ENCODE measurements at regions not wholly inside any gene's neighbourhood (a gene's known extent, or its start where the extent isn't known, plus 50 kb on each side); places are given as distances from the start of the nearest gene placed in this dataset.
"Not testable (repeated sequence)": the region's sequence is repeated elsewhere in the genome, so short reads cannot be mapped to it uniquely, and the experiment has no call there.

DNA sequence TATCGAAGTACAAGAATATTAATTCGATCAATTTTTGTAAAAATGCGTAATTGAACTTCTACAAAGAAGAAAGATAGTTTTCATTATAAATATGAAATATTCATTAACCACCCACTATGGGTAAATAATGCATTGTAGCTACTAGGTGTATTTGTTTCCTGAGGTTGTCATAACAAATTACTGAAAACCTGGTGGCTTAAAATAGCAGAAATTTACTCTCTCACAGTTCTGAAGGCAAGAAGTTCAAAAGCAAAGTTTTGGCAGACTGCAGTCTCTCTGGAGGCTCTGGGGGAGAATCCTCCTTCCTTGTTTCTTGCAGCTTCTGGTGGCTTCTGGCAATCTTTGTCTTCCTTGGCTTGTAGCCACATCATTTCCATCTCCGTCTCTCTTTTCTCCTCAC is 99.2 kb upstream of the MIR17HG start:
- H3K4me3 Mint-ChIP-seq: no peak overlapping the region
- DNase-seq: no peak
- peaks cover 8% of the 10 kb centered on the region for H3K27me3 Mint-ChIP-seq
- no peak overlapping the region for H3K27ac Mint-ChIP-seq
- no peaks in the 10 kb centered on the region for H3K4me1 Mint-ChIP-seq
- no peaks in the 10 kb centered on the region for H3K9me3 Mint-ChIP-seq
- no peaks in the 10 kb centered on the region for H3K36me3 Mint-ChIP-seq

GRCh38 chr13:91249370-91249769 is 98.1 kb upstream of the MIR17HG start:
- H3K4me3 Mint-ChIP-seq: no peak overlapping the region
- H3K4me1 Mint-ChIP-seq: no peaks in the 10 kb centered on the region
- H3K27ac Mint-ChIP-seq: no peak overlapping the region
- peaks cover 8% of the 10 kb centered on the region for H3K27me3 Mint-ChIP-seq
- DNase-seq: no peak
- H3K36me3 Mint-ChIP-seq: no peaks in the 10 kb centered on the region
- no peaks in the 10 kb centered on the region for H3K9me3 Mint-ChIP-seq

- H3K27me3 Mint-ChIP-seq: peaks cover 8% of the 10 kb centered on the region
- no peak overlapping the region for H3K27ac Mint-ChIP-seq
- no peak overlapping the region for H3K4me3 Mint-ChIP-seq
- DNase-seq: no peak
- no peaks in the 10 kb centered on the region for H3K4me1 Mint-ChIP-seq
- no peaks in the 10 kb centered on the region for H3K36me3 Mint-ChIP-seq
- H3K9me3 Mint-ChIP-seq: no peaks in the 10 kb centered on the region
Observed at GRCh38 chr13:91249861-91250260, 97.6 kb upstream of the MIR17HG start.

GRCh38 chr13:91251573-91251972 is 95.9 kb upstream of the MIR17HG start:
- not testable (repeated sequence) for H3K9me3 Mint-ChIP-seq, H3K4me1 Mint-ChIP-seq, H3K36me3 Mint-ChIP-seq, H3K27me3 Mint-ChIP-seq, H3K4me3 Mint-ChIP-seq, DNase-seq, H3K27ac Mint-ChIP-seq

DNA sequence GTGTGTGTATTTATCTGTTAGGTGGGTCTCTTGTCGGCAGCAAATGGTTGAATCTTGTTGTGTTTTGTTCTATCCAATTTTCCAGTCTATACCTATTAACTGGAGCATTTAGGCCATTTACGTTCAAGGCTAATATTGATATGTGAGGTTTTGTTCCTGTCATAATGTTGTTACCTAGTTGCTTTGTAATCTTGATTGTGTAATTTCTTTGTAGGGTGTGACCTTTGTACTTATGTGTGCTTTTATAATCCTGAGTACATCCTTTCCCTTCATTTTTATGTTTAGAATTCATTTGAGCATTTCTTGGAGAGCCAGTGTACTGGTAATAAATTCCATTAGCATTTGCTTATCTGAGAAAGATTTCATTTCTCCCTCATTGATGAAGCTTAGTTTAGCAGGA is 83.0 kb upstream of the MIR17HG start:
- no peak for DNase-seq
- Mint-ChIP-seq H3K27ac (no peak overlapping the region), H3K36me3 (no peaks in the 10 kb centered on the region), H3K9me3 (peaks cover 6% of the 10 kb centered on the region), H3K27me3 (peaks cover 5% of the 10 kb centered on the region), H3K4me3 (no peak overlapping the region), H3K4me1 (no peaks in the 10 kb centered on the region)

DNA sequence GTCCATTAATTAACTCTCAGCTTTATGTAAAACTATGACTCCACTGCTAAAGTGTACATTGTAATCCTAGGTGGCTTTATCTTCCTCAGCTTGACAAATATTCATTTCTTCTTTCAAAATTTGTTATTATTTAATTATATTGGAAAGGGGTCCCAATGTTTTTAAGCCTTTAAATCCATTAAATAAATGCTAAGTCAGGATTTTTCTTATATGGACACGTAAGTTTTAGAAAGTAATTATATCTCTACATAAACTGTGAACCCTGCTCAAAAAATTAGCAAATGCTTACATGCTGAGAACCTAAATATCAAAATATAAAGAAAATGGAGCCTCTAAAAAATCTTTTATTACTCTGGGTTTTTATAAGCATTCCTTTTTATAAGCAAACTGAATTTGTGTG is 78.2 kb upstream of the MIR17HG start:
- no peaks in the 10 kb centered on the region for H3K36me3 Mint-ChIP-seq
- H3K4me1 Mint-ChIP-seq: peaks cover 3% of the 10 kb centered on the region
- peaks cover 11% of the 10 kb centered on the region for H3K27me3 Mint-ChIP-seq
- H3K4me3 Mint-ChIP-seq: no peak overlapping the region
- peaks cover 6% of the 10 kb centered on the region for H3K9me3 Mint-ChIP-seq
- no peak overlapping the region for H3K27ac Mint-ChIP-seq
- DNase-seq: no peak

- H3K9me3 Mint-ChIP-seq: peaks cover 6% of the 10 kb centered on the region
- peaks cover 11% of the 10 kb centered on the region for H3K27me3 Mint-ChIP-seq
- H3K4me3 Mint-ChIP-seq: no peak overlapping the region
- no peak overlapping the region for H3K27ac Mint-ChIP-seq
- peaks cover 3% of the 10 kb centered on the region for H3K4me1 Mint-ChIP-seq
- no peaks in the 10 kb centered on the region for H3K36me3 Mint-ChIP-seq
- no peak for DNase-seq
Observed at GRCh38 chr13:91270031-91270430, 77.5 kb upstream of the MIR17HG start.

GRCh38 chr13:91272235-91272777 is 75.2 kb upstream of the MIR17HG start:
- Mint-ChIP-seq H3K27me3 (peaks cover 9% of the 10 kb centered on the region), H3K4me3 (no peak overlapping the region), H3K4me1 (peaks cover 3% of the 10 kb centered on the region), H3K36me3 (no peaks in the 10 kb centered on the region), H3K27ac (no peak overlapping the region), H3K9me3 (no peaks in the 10 kb centered on the region)
- no peak for DNase-seq

GRCh38 chr13:91273675-91274074 is 73.8 kb upstream of the MIR17HG start:
- peaks cover 3% of the 10 kb centered on the region for H3K4me1 Mint-ChIP-seq
- no peaks in the 10 kb centered on the region for H3K9me3 Mint-ChIP-seq
- peaks cover 6% of the 10 kb centered on the region for H3K27me3 Mint-ChIP-seq
- no peak overlapping the region for H3K4me3 Mint-ChIP-seq
- no peak overlapping the region for H3K27ac Mint-ChIP-seq
- no peaks in the 10 kb centered on the region for H3K36me3 Mint-ChIP-seq
- DNase-seq: no peak

GRCh38 chr13:91277013-91277676 is 70.3 kb upstream of the MIR17HG start:
- Mint-ChIP-seq H3K4me1 (no peaks in the 10 kb centered on the region), H3K9me3 (no peaks in the 10 kb centered on the region), H3K36me3 (no peaks in the 10 kb centered on the region), H3K4me3 (no peak overlapping the region), H3K27me3 (peaks cover 6% of the 10 kb centered on the region), H3K27ac (no peak overlapping the region)
- DNase-seq: no peak

DNA sequence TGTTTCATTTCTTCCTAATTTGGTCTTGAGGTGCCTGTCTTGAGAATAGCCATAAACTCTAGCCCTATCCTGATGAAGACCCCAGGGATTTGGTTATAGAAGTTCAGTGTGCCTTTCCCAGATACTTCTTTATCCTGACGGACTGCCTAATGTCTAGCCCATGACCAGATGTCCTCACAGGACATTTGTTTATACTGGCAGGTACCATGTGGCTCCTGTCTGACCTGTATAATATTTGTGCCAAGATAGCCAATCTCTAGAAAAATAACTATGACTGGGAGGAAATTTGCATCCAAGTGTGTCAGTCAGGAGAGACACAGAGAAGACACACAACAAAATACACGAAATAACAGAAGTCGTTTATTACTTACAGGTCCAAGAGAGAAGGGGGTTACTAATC is 69.2 kb upstream of the MIR17HG start:
- H3K36me3 Mint-ChIP-seq: no peaks in the 10 kb centered on the region
- H3K27ac Mint-ChIP-seq: no peak overlapping the region
- no peak for DNase-seq

DNA sequence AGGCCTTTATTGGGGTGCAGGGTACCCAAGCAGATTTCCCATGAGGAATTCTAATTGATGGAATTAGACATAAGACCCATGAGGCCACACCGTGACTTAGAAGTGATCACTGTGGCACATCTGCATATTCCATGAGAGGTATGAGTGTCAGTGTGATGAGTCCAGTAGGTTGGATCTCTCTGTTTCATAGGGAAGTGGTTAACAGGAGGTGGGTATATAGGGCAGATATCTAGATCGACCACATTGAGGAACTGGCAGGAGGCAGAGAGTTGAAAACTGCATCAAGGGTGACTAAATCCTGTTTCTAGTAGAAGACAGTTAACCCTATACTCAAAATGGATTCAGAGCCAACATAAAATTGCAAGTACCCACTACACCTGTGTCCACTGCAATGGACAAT is 68.6 kb upstream of the MIR17HG start:
- H3K4me1 Mint-ChIP-seq: no peaks in the 10 kb centered on the region
- no peak overlapping the region for H3K4me3 Mint-ChIP-seq

More for the DNA sequence above, 69.2 kb upstream of the MIR17HG start:
- Mint-ChIP-seq H3K4me1 (no peaks in the 10 kb centered on the region), H3K27me3 (no peaks in the 10 kb centered on the region), H3K4me3 (no peak overlapping the region), H3K9me3 (no peaks in the 10 kb centered on the region)

GRCh38 chr13:91280801-91281200 is 66.7 kb upstream of the MIR17HG start:
- no peaks in the 10 kb centered on the region for H3K36me3 Mint-ChIP-seq
- no peak for DNase-seq
- H3K27me3 Mint-ChIP-seq: no peaks in the 10 kb centered on the region
- no peaks in the 10 kb centered on the region for H3K4me1 Mint-ChIP-seq
- H3K9me3 Mint-ChIP-seq: no peaks in the 10 kb centered on the region
- no peak overlapping the region for H3K4me3 Mint-ChIP-seq
- no peak overlapping the region for H3K27ac Mint-ChIP-seq

More for the DNA sequence above, 68.6 kb upstream of the MIR17HG start:
- H3K9me3 Mint-ChIP-seq: no peaks in the 10 kb centered on the region
- no peak for DNase-seq
- no peak overlapping the region for H3K27ac Mint-ChIP-seq
- no peaks in the 10 kb centered on the region for H3K27me3 Mint-ChIP-seq
- H3K36me3 Mint-ChIP-seq: no peaks in the 10 kb centered on the region

DNA sequence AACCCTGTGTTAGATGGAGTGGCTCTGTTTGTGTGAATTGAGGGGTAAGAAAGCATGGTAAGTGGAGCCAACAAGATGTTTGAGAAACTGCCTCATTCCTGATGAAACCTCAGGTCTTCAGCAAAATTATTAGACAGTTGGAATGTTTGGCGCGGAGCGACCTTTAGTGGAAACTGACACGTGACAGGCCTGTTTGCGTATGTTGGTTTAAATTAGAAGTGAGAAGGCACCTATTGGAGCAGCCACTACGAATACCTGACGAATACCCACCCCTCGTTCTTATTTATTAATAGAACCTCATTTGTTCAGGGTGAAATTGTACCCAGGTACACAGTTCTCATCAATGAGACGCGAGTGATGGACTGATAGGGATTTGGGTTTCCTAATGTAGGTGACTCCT is 63.2 kb upstream of the MIR17HG start:
- no peaks in the 10 kb centered on the region for H3K9me3 Mint-ChIP-seq
- H3K36me3 Mint-ChIP-seq: no peaks in the 10 kb centered on the region
- no peak for DNase-seq
- H3K4me1 Mint-ChIP-seq: no peaks in the 10 kb centered on the region
- H3K4me3 Mint-ChIP-seq: no peak overlapping the region
- H3K27ac Mint-ChIP-seq: no peak overlapping the region
- H3K27me3 Mint-ChIP-seq: peaks cover 3% of the 10 kb centered on the region

DNA sequence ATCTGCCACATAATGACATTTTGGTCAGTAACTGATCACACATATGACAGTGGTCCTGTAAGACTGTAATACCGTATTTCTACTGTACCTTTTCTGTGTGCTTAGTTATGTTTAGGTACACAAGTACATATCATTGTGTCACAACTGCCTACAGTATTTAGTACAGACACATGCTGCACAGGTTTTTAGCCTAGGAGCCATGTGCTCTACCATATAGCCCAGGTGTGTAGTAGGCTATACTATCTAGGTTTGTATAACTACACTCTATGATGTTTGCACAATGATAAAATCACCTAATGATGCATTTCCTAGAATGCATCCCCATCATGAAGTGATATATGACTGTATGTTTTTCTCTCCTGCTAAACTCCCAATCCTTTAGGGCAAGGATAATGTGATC is 61.2 kb upstream of the MIR17HG start:
- no peak for DNase-seq
- Mint-ChIP-seq H3K4me1 (no peaks in the 10 kb centered on the region), H3K27ac (no peak overlapping the region), H3K4me3 (no peak overlapping the region), H3K27me3 (peaks cover 3% of the 10 kb centered on the region), H3K36me3 (no peaks in the 10 kb centered on the region), H3K9me3 (no peaks in the 10 kb centered on the region)

- Mint-ChIP-seq H3K4me1 (no peaks in the 10 kb centered on the region), H3K4me3 (no peak overlapping the region), H3K36me3 (no peaks in the 10 kb centered on the region), H3K9me3 (no peaks in the 10 kb centered on the region), H3K27me3 (peaks cover 7% of the 10 kb centered on the region), H3K27ac (no peak overlapping the region)
- no peak for DNase-seq
Observed at GRCh38 chr13:91291078-91291477, 56.4 kb upstream of the MIR17HG start.

Measured in activated naive CD8-positive, alpha-beta T cell treated with anti-CD3 and anti-CD28 coated beads for 36 hours (primary cell).